Keratinocyte (primary cell): ENCODE measurements at regions not wholly inside any gene's neighbourhood (a gene's known extent, or its start where the extent isn't known, plus 50 kb on each side); places are given as distances from the start of the nearest gene placed in this dataset.

Source experiments
- DNase-seq: peaks from one replicate; pipeline ENCODE4 v3.0.0-alpha.2; 2011; ENCODE audit warnings: low read depth, missing footprints, low spot score
- FAIRE-seq: peaks from 2 replicates; lab custom pipeline; 2011; peaks lifted over from hg19 to GRCh38; lab: Jason Lieb, UNC
- H2AFZ ChIP-seq: 2 replicates; pipeline ENCODE4 v1.6.0; 2012; ENCODE audit warnings: low read length, control low read depth, inconsistent platforms; ENCODE audit not compliant: control insufficient read depth
- H3K27ac ChIP-seq: 2 replicates; pipeline ENCODE4 v1.5.1; 2011; ENCODE audit warnings: low read length; ENCODE audit not compliant: control insufficient read depth, insufficient read depth
- H3K27me3 ChIP-seq: 3 replicates; pipeline ENCODE4 v1.6.0; 2011; ENCODE audit warnings: low read length; ENCODE audit not compliant: control insufficient read depth, insufficient read depth; ENCODE audit errors: extremely low read depth
- H3K36me3 ChIP-seq, 2 experiments: 2 replicates in 1 of 2; 3 replicates in 1 of 2; pipeline ENCODE4 v1.5.1; 2011; ENCODE audit warnings: low read length in 2 of 2, mild to moderate bottlenecking in 1 of 2; ENCODE audit not compliant: control insufficient read depth in 2 of 2, insufficient read depth in 2 of 2; ENCODE audit errors: extremely low read depth in 1 of 2
- H3K4me1 ChIP-seq: 3 replicates; pipeline ENCODE4 v1.5.1; 2011; ENCODE audit warnings: low read length; ENCODE audit not compliant: control insufficient read depth, insufficient read depth; ENCODE audit errors: extremely low read depth
- H3K4me2 ChIP-seq: 3 replicates; pipeline ENCODE4 v1.6.0; 2011; ENCODE audit warnings: low read depth, low read length; ENCODE audit not compliant: control insufficient read depth, insufficient read depth; ENCODE audit errors: extremely low read depth
- H3K4me3 ChIP-seq, 3 experiments: fragments of 200-600 bp in 1 of 3; sonication (generic) in 1 of 3; 2 replicates in 2 of 3; 3 replicates in 1 of 3; pipeline ENCODE4 v1.5.1; 2011 to 2016; ENCODE audit warnings: low read length in 3 of 3, mild to moderate bottlenecking in 3 of 3, control low read depth in 2 of 3, inconsistent platforms in 1 of 3, low read depth in 1 of 3, mixed read lengths in 1 of 3, mixed run types in 1 of 3, moderate library complexity in 1 of 3; ENCODE audit not compliant: control insufficient read depth in 2 of 3, insufficient read depth in 2 of 3; ENCODE audit errors: extremely low read depth in 1 of 3
- H3K79me2 ChIP-seq: 2 replicates; pipeline ENCODE4 v1.6.0; 2012; ENCODE audit warnings: low read length; ENCODE audit not compliant: control insufficient read depth, insufficient read depth
- H3K9ac ChIP-seq: 3 replicates; pipeline ENCODE4 v1.6.0; 2011; ENCODE audit warnings: low read length; ENCODE audit not compliant: control insufficient read depth, insufficient read depth; ENCODE audit errors: extremely low read depth
- H3K9me1 ChIP-seq: 3 replicates; pipeline ENCODE4 v1.6.0; 2011; ENCODE audit warnings: low read length; ENCODE audit not compliant: control insufficient read depth, insufficient read depth; ENCODE audit errors: extremely low read depth
- H3K9me3 ChIP-seq: 2 replicates; pipeline ENCODE4 v1.5.1; 2012; ENCODE audit warnings: low read depth, low read length; ENCODE audit not compliant: control insufficient read depth
- H4K20me1 ChIP-seq: 3 replicates; pipeline ENCODE4 v1.6.0; 2011; ENCODE audit warnings: low read length; ENCODE audit not compliant: control insufficient read depth, insufficient read depth; ENCODE audit errors: extremely low read depth
- EZH2 ChIP-seq: IDR thresholded peaks from one replicate; pipeline ENCODE4 v1.6.1; 2012; ENCODE audit warnings: inconsistent platforms, mild to moderate bottlenecking, low read length, moderate library complexity
- dilution Hi-C: fragments of 300-500 bp; cut with MboI; formaldehyde crosslinking; loops from one replicate; pipeline ENCODE4 v1.7.0; 2020; ENCODE audit warnings: low sequenced_read_pairs; ENCODE audit not compliant: extremely low pct_ligation_motif_present
- TF ChIP-seq, protein P1 (sequence below), 3 experiments: IDR thresholded peaks in 1 of 3; conservative IDR thresholded peaks in 1 of 3; optimal IDR thresholded peaks in 1 of 3; 2 replicates in 2 of 3; 3 replicates in 1 of 3; pipeline versions ENCODE3 to v1.5.1; 2011; ENCODE audit warnings: low read length in 3 of 3, mild to moderate bottlenecking in 3 of 3, moderate library complexity in 2 of 3, control low read depth in 1 of 3, inconsistent platforms in 1 of 3; ENCODE audit not compliant: insufficient read depth in 2 of 3; ENCODE audit errors: extremely low read depth in 1 of 3

DNA sequence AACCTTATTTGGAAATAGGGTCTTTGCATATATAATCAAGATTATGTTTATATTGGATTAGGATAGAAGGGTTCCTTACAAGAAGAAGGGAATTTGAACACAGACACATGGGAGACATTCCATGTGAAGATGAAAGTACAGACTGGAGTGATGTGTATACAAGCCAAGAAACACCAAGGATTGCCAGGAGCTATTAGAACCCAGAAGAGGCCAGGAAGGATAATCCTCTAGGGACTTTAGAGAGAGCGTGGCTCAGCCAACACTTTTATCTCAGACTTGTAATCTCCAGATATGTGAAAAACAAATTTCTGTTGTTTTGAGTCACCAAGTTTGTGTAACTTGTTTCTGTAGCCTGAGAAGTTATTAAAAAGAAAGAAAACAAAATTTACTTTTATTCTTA is 1173.9 kb upstream of the CITED2 start:
- FAIRE-seq (no peak), DNase-seq (no peak)
- Histone ChIP-seq H3K36me3 (no peaks in the 10 kb centered on the region), H3K4me1 (peaks cover 3% of the 10 kb centered on the region), H3K27me3 (no peaks in the 10 kb centered on the region), H3K4me3 (no peak overlapping the region), H3K9ac (no peak overlapping the region), H3K9me3 (no peaks in the 10 kb centered on the region), H3K9me1 (no peaks in the 10 kb centered on the region), H4K20me1 (no peaks in the 10 kb centered on the region), H3K4me2 (no peak overlapping the region), H3K27ac (no peak overlapping the region), H2AFZ (no peak overlapping the region), H3K79me2 (no peaks in the 10 kb centered on the region)
- TF ChIP-seq, protein P1, sequence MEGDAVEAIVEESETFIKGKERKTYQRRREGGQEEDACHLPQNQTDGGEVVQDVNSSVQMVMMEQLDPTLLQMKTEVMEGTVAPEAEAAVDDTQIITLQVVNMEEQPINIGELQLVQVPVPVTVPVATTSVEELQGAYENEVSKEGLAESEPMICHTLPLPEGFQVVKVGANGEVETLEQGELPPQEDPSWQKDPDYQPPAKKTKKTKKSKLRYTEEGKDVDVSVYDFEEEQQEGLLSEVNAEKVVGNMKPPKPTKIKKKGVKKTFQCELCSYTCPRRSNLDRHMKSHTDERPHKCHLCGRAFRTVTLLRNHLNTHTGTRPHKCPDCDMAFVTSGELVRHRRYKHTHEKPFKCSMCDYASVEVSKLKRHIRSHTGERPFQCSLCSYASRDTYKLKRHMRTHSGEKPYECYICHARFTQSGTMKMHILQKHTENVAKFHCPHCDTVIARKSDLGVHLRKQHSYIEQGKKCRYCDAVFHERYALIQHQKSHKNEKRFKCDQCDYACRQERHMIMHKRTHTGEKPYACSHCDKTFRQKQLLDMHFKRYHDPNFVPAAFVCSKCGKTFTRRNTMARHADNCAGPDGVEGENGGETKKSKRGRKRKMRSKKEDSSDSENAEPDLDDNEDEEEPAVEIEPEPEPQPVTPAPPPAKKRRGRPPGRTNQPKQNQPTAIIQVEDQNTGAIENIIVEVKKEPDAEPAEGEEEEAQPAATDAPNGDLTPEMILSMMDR (optimal IDR thresholded peaks at IDR 0.05 in 1 of 3, IDR thresholded peaks at IDR 0.05 in 1 of 3, conservative IDR thresholded peaks at IDR 0.05 in 1 of 3; ENCODE audit: extremely low read depth in 1 of 3, insufficient read depth in 2 of 3, low read length in 3 of 3), result no peak
- no peak for TF ChIP-seq EZH2
- dilution Hi-C loops, result no loop called here

DNA sequence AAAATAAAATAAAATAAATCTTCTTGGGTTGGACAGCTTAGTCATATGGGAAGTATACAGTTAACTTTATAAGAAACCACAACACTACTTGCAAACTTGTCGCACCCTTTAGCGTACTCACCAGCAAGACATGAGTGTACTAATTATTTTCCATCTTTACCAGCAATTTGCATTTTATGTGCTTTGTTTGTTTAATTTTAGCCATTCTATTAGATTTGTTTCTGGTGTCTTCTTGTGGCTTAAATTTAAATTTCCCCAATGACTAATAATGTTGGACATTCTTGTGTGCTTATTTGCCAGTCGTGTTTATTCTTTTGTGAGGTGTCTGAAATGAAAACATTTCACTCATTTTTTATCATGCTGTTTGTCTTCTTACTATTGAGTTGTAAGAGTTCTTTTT is 1172.2 kb upstream of the CITED2 start:
- dilution Hi-C loops, result no loop called here

More for the DNA sequence above, 1172.2 kb upstream of the CITED2 start:
- H3K4me2 ChIP-seq, result no peak overlapping the region
- peaks cover 3% of the 10 kb centered on the region for H3K4me1 ChIP-seq
- H3K9me1 ChIP-seq, result no peaks in the 10 kb centered on the region
- no peaks in the 10 kb centered on the region for H4K20me1 ChIP-seq
- H3K9me3 ChIP-seq, result no peaks in the 10 kb centered on the region
- DNase-seq, result no peak
- H3K9ac ChIP-seq, result no peak overlapping the region
- no peak overlapping the region for H2AFZ ChIP-seq
- no peaks in the 10 kb centered on the region for H3K27me3 ChIP-seq
- no peak for FAIRE-seq
- TF ChIP-seq, protein P1 (optimal IDR thresholded peaks at IDR 0.05 in 1 of 3, IDR thresholded peaks at IDR 0.05 in 1 of 3, conservative IDR thresholded peaks at IDR 0.05 in 1 of 3; ENCODE audit: extremely low read depth in 1 of 3, insufficient read depth in 2 of 3, low read length in 3 of 3), result no peak
- no peak for TF ChIP-seq EZH2
- H3K27ac ChIP-seq, result no peak overlapping the region
- no peak overlapping the region for H3K4me3 ChIP-seq
- no peaks in the 10 kb centered on the region for H3K36me3 ChIP-seq
- H3K79me2 ChIP-seq, result no peaks in the 10 kb centered on the region
